MCF 10A (cell line): ENCODE measurements at regions not wholly inside any gene's neighbourhood (a gene's known extent, or its start where the extent isn't known, plus 50 kb on each side); places are given as distances from the start of the nearest gene placed in this dataset.

Experiments
- BruUV-seq: library from RNA; stranded (reverse); fragments of 400-500 nt; replicated peaks from 2 replicates; lab custom pipeline; 2021; lab: Mats Ljungman, UMichigan
- CTCF ChIA-PET: fragments of 300-600 bp; sonication (Branson Sonifier 250); formaldehyde crosslinking; extraction: SDS; loops from one replicate; lab custom pipeline; 2021; ENCODE audit warnings: antibody characterized with exemption, inconsistent platforms; lab: Yijun Ruan, JAX
- POLR2A ChIA-PET: fragments of 300-600, 350-650 bp; sonication (Branson Sonifier 250); formaldehyde crosslinking; extraction: SDS; loops from one replicate; lab custom pipeline; 2020; ENCODE audit warnings: antibody characterized with exemption, inconsistent platforms; lab: Yijun Ruan, JAX
- DNase-seq: peaks from one replicate; pipeline ENCODE4 v3.0.0-alpha.2; 2018; ENCODE audit not compliant: unreplicated experiment
- H3K27ac Mint-ChIP-seq: one replicate; pipeline ENCODE4 v1.8.0; 2022; ENCODE audit warnings: mild to moderate bottlenecking, low read depth, mixed read lengths; ENCODE audit not compliant: unreplicated experiment
- H3K27me3 Mint-ChIP-seq: one replicate; pipeline ENCODE4 v1.8.0; 2022; ENCODE audit warnings: mixed read lengths; ENCODE audit not compliant: insufficient read depth, unreplicated experiment
- H3K36me3 Mint-ChIP-seq: one replicate; pipeline ENCODE4 v1.8.0; 2022; ENCODE audit warnings: mild to moderate bottlenecking, moderate library complexity, mixed read lengths; ENCODE audit not compliant: insufficient read depth, unreplicated experiment
- H3K4me1 Mint-ChIP-seq: one replicate; pipeline ENCODE4 v1.8.0; 2022; ENCODE audit warnings: mixed read lengths; ENCODE audit not compliant: insufficient read depth, unreplicated experiment
- H3K4me3 Mint-ChIP-seq: one replicate; pipeline ENCODE4 v1.8.0; 2022; ENCODE audit warnings: mild to moderate bottlenecking, moderate library complexity, mixed read lengths; ENCODE audit not compliant: unreplicated experiment
- H3K9me3 Mint-ChIP-seq: one replicate; pipeline ENCODE4 v1.8.0; 2022; ENCODE audit warnings: mixed read lengths; ENCODE audit not compliant: unreplicated experiment
- CTCF ChIP-seq: fragments of 200-600 bp; IDR thresholded peaks from one replicate; pipeline ENCODE4 v1.8.0; 2022; ENCODE audit warnings: antibody characterized with exemption, mild to moderate bottlenecking; ENCODE audit not compliant: unreplicated experiment
- intact Hi-C: fragments of 100-400 bp; cut with micrococcal nuclease; formaldehyde crosslinking; loops from 2 replicates; pipeline ENCODE4 v1.14.1; 2022

- H3K9me3 Mint-ChIP-seq = no peaks in the 10 kb centered on the region
- no peaks in the 10 kb centered on the region for H3K27me3 Mint-ChIP-seq
- DNase-seq = no peak
- no peak overlapping the region for H3K4me3 Mint-ChIP-seq
- H3K36me3 Mint-ChIP-seq = no peaks in the 10 kb centered on the region
- H3K4me1 Mint-ChIP-seq = peaks cover 10% of the 10 kb centered on the region
- intact Hi-C loops = no loop called here
- ChIA-PET CTCF (interaction anchor here (0.5 kb wide), 1 partner anchor 1006 kb away, joined by 3 read pairs; no protein-coding TSS in a partner anchor), POLR2A (no interaction called here)
- TF ChIP-seq CTCF = no peak
- H3K27ac Mint-ChIP-seq = no peak overlapping the region
- no TSS peak for BruUV-seq
These were observed 202.3 kb upstream of the ZNF32 start for GRCh38 chr10:43851030-43851429.

- Mint-ChIP-seq H3K9me3 (no peaks in the 10 kb centered on the region), H3K4me1 (peaks cover 10% of the 10 kb centered on the region), H3K27ac (no peak overlapping the region), H3K36me3 (no peaks in the 10 kb centered on the region), H3K27me3 (no peaks in the 10 kb centered on the region), H3K4me3 (no peak overlapping the region)
- TF ChIP-seq CTCF = no peak
- no TSS peak for BruUV-seq
- intact Hi-C loops = no loop called here
- no peak for DNase-seq
- POLR2A ChIA-PET = no interaction called here
- CTCF ChIA-PET = no interaction called here
These were observed 200.9 kb upstream of the ZNF32 start for GRCh38 chr10:43849551-43849950.

GRCh38 chr10:43846968-43847367 lies 198.3 kb upstream of the ZNF32 start:
- no TSS peak for BruUV-seq
- no peaks in the 10 kb centered on the region for H3K27me3 Mint-ChIP-seq
- no peak overlapping the region for H3K4me3 Mint-ChIP-seq
- intact Hi-C loops = no loop called here
- ChIA-PET CTCF (interaction anchor here (0.7 kb wide), 1 partner anchor 31 kb away, joined by 3 read pairs; no protein-coding TSS in a partner anchor), POLR2A (no interaction called here)
- H3K36me3 Mint-ChIP-seq = no peaks in the 10 kb centered on the region
- no peak for DNase-seq
- TF ChIP-seq CTCF = no peak
- peaks cover 12% of the 10 kb centered on the region for H3K4me1 Mint-ChIP-seq
- H3K9me3 Mint-ChIP-seq = peaks cover 11% of the 10 kb centered on the region
- no peak overlapping the region for H3K27ac Mint-ChIP-seq

- Mint-ChIP-seq H3K27me3 (no peaks in the 10 kb centered on the region), H3K4me1 (peaks cover 12% of the 10 kb centered on the region), H3K4me3 (no peak overlapping the region), H3K36me3 (no peaks in the 10 kb centered on the region), H3K27ac (no peak overlapping the region), H3K9me3 (peaks cover 11% of the 10 kb centered on the region)
- intact Hi-C loops = no loop called here
- peak; percentile 29 for DNase-seq
- POLR2A ChIA-PET = no interaction called here
- no peak for TF ChIP-seq CTCF
- BruUV-seq = no TSS peak
- CTCF ChIA-PET = interaction anchor here (0.7 kb wide), 1 partner anchor 32 kb away, joined by 3 read pairs; no protein-coding TSS in a partner anchor
These were observed 197.6 kb upstream of the ZNF32 start for GRCh38 chr10:43846187-43846680.
